CD4-positive, alpha-beta T cell (primary cell): ENCODE measurements at regions not wholly inside any gene's neighbourhood (a gene's known extent, or its start where the extent isn't known, plus 50 kb on each side); places are given as distances from the start of the nearest gene placed in this dataset.

ENCODE experiments used
- ATAC-seq: fragments of 200-7000 bp; cut with Tn5 transposase; one replicate; pipeline ENCODE4 v1.10.0; 2022; ENCODE audit warnings: mild to moderate bottlenecking; ENCODE audit not compliant: poor library complexity
- CTCF ChIA-PET: fragments of 350-600 bp; sonication (Branson Sonifier 250); formaldehyde crosslinking; loops from one replicate; lab custom pipeline; 2021; ENCODE audit warnings: antibody characterized with exemption, inconsistent platforms; lab: Charles Lee
- POLR2A ChIA-PET: fragments of 350-600 bp; sonication (Branson Sonifier 250); formaldehyde crosslinking; loops from one replicate; lab custom pipeline; 2021; ENCODE audit warnings: antibody characterized with exemption, inconsistent platforms; lab: Charles Lee
- DNase-seq, 14 experiments: peaks; one replicate each; pipeline ENCODE4 v3.0.0-alpha.2; 2013 to 2020; ENCODE audit warnings: mixed read lengths in 2 of 14
- H3K27ac ChIP-seq, 2 donors: one replicate each; pipeline versions ENCODE4 v1.5.1 to v1.7.0; 2013; ENCODE audit warnings: low read length in 2 of 2, low read depth in 1 of 2, mild to moderate bottlenecking in 1 of 2
- H3K27me3 ChIP-seq, 2 experiments: 1 replicate in 1 of 2; 2 replicates in 1 of 2; pipeline versions ENCODE4 v1.6.1 to v1.7.0; 2013; ENCODE audit warnings: low read length in 2 of 2, control low read depth in 1 of 2, mild to moderate bottlenecking in 1 of 2, moderate library complexity in 1 of 2; ENCODE audit not compliant: insufficient read depth in 2 of 2, control insufficient read depth in 1 of 2
- H3K36me3 ChIP-seq: one replicate; pipeline ENCODE4 v1.6.1; 2013; ENCODE audit warnings: low read length, control low read depth; ENCODE audit not compliant: insufficient read depth
- H3K4me1 ChIP-seq: one replicate; pipeline ENCODE4 v1.6.1; 2013; ENCODE audit warnings: low read length, control low read depth; ENCODE audit not compliant: insufficient read depth
- H3K4me3 ChIP-seq: one replicate; pipeline ENCODE4 v1.5.1; 2013; ENCODE audit warnings: mild to moderate bottlenecking, low read length, moderate library complexity
- H3K9me3 ChIP-seq, 2 experiments: 1 replicate in 1 of 2; 2 replicates in 1 of 2; pipeline versions ENCODE4 v1.6.1 to v1.7.0; 2013; ENCODE audit warnings: low read length in 2 of 2, mild to moderate bottlenecking in 2 of 2, control low read depth in 1 of 2, moderate library complexity in 1 of 2; ENCODE audit not compliant: control insufficient read depth in 1 of 2, insufficient read depth in 1 of 2
- H3K27ac Mint-ChIP-seq: one replicate; pipeline ENCODE4 v1.8.0; 2020; ENCODE audit warnings: mixed read lengths
- H3K27me3 Mint-ChIP-seq: one replicate; pipeline ENCODE4 v1.8.0; 2021; ENCODE audit warnings: mixed read lengths
- H3K36me3 Mint-ChIP-seq: one replicate; pipeline ENCODE4 v1.8.0; 2021; ENCODE audit warnings: low read depth, mixed read lengths
- H3K4me1 Mint-ChIP-seq: one replicate; pipeline ENCODE4 v1.8.0; 2021; ENCODE audit warnings: low read depth, mixed read lengths
- H3K4me3 Mint-ChIP-seq: one replicate; pipeline ENCODE4 v1.8.0; 2020; ENCODE audit warnings: mild to moderate bottlenecking, mixed read lengths
- H3K9me3 Mint-ChIP-seq: one replicate; pipeline ENCODE4 v1.8.0; 2020; ENCODE audit warnings: mixed read lengths
- intact Hi-C, 2 experiments: fragments of 100-400 bp; cut with DNase I in 1 of 2; cut with micrococcal nuclease in 1 of 2; formaldehyde crosslinking; loops; one replicate each; pipeline versions ENCODE4 v1.15.1 to v1.9.0; 2023 to 2025; cut with DNase I, micrococcal nuclease
- TF ChIP-seq, protein P1 (sequence below): fragments of 200-600 bp; IDR thresholded peaks from one replicate; pipeline ENCODE4 v1.8.0; 2022; ENCODE audit warnings: antibody characterized with exemption, mild to moderate bottlenecking

DNA sequence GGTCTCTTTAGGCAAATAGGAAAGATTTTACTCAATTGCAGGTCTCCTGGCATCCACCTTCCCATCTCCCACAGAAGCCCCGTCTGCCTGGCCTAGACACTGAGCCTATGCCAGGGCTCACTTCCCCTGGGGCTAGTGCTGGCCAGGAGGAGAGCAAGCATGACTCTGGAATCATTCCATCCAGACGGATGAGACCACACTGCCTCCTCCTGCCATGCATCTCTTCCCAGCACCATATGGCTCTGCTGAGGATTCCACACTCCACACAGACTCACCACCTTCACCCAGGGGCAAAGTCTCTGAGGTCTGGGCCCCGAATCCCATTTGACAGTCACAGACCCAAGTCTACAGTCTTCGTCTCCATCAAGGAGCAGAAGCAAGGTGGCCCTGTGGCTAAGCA is 346.5 kb downstream of the C16orf95 start:
- Histone ChIP-seq H3K27me3 (peaks cover 0 to 4% of the 10 kb centered on the region in 2 experiments), H3K9me3 (peaks cover 0 to 15% of the 10 kb centered on the region in 2 experiments), H3K27ac (no peak overlapping the region), H3K4me3 (no peak overlapping the region), H3K36me3 (no peaks in the 10 kb centered on the region), H3K4me1 (no peaks in the 10 kb centered on the region)
- DNase-seq (no peak), ATAC-seq (no peak)
- ChIA-PET POLR2A (no interaction called here), CTCF (no interaction called here)
- Mint-ChIP-seq H3K36me3 (no peaks in the 10 kb centered on the region), H3K9me3 (no peaks in the 10 kb centered on the region), H3K4me3 (no peak overlapping the region), H3K4me1 (no peaks in the 10 kb centered on the region), H3K27ac (no peak overlapping the region), H3K27me3 (no peaks in the 10 kb centered on the region)
- TF ChIP-seq, protein P1, sequence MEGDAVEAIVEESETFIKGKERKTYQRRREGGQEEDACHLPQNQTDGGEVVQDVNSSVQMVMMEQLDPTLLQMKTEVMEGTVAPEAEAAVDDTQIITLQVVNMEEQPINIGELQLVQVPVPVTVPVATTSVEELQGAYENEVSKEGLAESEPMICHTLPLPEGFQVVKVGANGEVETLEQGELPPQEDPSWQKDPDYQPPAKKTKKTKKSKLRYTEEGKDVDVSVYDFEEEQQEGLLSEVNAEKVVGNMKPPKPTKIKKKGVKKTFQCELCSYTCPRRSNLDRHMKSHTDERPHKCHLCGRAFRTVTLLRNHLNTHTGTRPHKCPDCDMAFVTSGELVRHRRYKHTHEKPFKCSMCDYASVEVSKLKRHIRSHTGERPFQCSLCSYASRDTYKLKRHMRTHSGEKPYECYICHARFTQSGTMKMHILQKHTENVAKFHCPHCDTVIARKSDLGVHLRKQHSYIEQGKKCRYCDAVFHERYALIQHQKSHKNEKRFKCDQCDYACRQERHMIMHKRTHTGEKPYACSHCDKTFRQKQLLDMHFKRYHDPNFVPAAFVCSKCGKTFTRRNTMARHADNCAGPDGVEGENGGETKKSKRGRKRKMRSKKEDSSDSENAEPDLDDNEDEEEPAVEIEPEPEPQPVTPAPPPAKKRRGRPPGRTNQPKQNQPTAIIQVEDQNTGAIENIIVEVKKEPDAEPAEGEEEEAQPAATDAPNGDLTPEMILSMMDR = no peak
- intact Hi-C loops = no loop called here

DNA sequence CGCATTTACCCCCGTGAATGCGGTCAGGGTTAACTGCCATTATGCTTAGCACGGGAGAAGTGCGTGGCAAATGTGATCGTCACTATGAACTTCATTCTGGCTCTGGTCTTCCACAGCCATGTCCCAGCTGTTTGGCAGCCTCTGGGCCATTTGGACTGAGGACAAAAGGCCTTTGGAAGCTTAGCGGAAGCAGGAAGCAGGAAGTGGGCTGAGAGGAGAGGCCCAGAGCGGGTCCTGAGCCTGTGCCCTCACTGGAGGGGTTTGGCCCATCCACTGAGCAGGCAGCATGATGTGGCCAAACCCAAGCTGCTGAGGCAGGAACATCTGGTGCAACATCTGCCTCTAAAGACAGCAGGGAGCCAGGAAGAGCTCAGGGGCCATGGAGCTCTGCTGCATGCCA is 345.9 kb downstream of the C16orf95 start:
- no peaks in the 10 kb centered on the region for H3K9me3 Mint-ChIP-seq
- no peak overlapping the region for H3K4me3 ChIP-seq
- intact Hi-C loops = no loop called here
- H3K27ac Mint-ChIP-seq = no peak overlapping the region
- no peak overlapping the region for H3K27ac ChIP-seq
- H3K27me3 Mint-ChIP-seq = no peaks in the 10 kb centered on the region
- DNase-seq = no peak
- POLR2A ChIA-PET = no interaction called here
- H3K4me1 Mint-ChIP-seq = no peaks in the 10 kb centered on the region
- peaks cover 0 to 4% of the 10 kb centered on the region in 2 experiments for H3K27me3 ChIP-seq
- H3K4me3 Mint-ChIP-seq = no peak overlapping the region
- ATAC-seq = no peak
- H3K36me3 Mint-ChIP-seq = no peaks in the 10 kb centered on the region
- peaks cover 0 to 15% of the 10 kb centered on the region in 2 experiments for H3K9me3 ChIP-seq
- H3K36me3 ChIP-seq = no peaks in the 10 kb centered on the region
- H3K4me1 ChIP-seq = no peaks in the 10 kb centered on the region
- TF ChIP-seq, protein P1 = no peak
- CTCF ChIA-PET = no interaction called here

DNA sequence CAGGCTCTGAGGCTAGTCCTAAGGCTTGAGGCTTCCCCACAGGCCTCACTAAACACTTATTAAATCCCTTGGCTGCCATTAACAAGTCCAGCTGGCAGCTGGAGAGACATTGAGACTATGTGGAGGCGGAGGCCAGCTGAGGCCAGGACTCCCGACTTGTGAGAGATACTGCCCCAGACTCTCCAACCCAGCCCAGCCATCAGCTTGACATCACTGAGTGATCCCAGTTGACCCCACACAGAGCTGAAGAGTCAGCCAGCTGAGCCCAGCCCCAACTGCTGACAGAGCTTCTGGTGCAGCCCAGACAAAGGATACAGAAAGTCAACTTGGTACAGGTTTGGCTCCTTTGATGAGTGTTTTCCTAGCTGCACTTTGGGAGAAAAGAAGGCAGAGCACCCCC is 343.1 kb downstream of the C16orf95 start:
- H3K27me3 Mint-ChIP-seq = no peaks in the 10 kb centered on the region
- POLR2A ChIA-PET = no interaction called here

More for the DNA sequence above, 343.1 kb downstream of the C16orf95 start:
- intact Hi-C loops = no loop called here
- Mint-ChIP-seq H3K27ac (no peak overlapping the region), H3K36me3 (no peaks in the 10 kb centered on the region), H3K9me3 (no peaks in the 10 kb centered on the region), H3K4me3 (no peak overlapping the region), H3K4me1 (no peaks in the 10 kb centered on the region)
- H3K27me3 ChIP-seq = peaks cover 0 to 4% of the 10 kb centered on the region in 2 experiments
- DNase-seq (no peak), ATAC-seq (no peak)
- H3K36me3 ChIP-seq = no peaks in the 10 kb centered on the region
- no peaks in the 10 kb centered on the region for H3K4me1 ChIP-seq
- TF ChIP-seq, protein P1 = no peak
- H3K27ac ChIP-seq = no peak overlapping the region
- peaks cover 0 to 15% of the 10 kb centered on the region in 2 experiments for H3K9me3 ChIP-seq
- H3K4me3 ChIP-seq = no peak overlapping the region
- CTCF ChIA-PET = no interaction called here
